CD4-positive, alpha-beta T cell (primary cell): ENCODE measurements at regions not wholly inside any gene's neighbourhood (a gene's known extent, or its start where the extent isn't known, plus 50 kb on each side); places are given as distances from the start of the nearest gene placed in this dataset.

Experiments used
- ATAC-seq: fragments of 200-7000 bp; cut with Tn5 transposase; one replicate; pipeline ENCODE4 v1.10.0; 2022; ENCODE audit warnings: mild to moderate bottlenecking; ENCODE audit not compliant: poor library complexity
- CTCF ChIA-PET: fragments of 350-600 bp; sonication (Branson Sonifier 250); formaldehyde crosslinking; loops from one replicate; lab custom pipeline; 2021; ENCODE audit warnings: antibody characterized with exemption, inconsistent platforms; lab: Charles Lee
- POLR2A ChIA-PET: fragments of 350-600 bp; sonication (Branson Sonifier 250); formaldehyde crosslinking; loops from one replicate; lab custom pipeline; 2021; ENCODE audit warnings: antibody characterized with exemption, inconsistent platforms; lab: Charles Lee
- DNase-seq, 14 experiments: peaks; one replicate each; pipeline ENCODE4 v3.0.0-alpha.2; 2013 to 2020; ENCODE audit warnings: mixed read lengths in 2 of 14
- H3K27ac ChIP-seq, 2 donors: one replicate each; pipeline versions ENCODE4 v1.5.1 to v1.7.0; 2013; ENCODE audit warnings: low read length in 2 of 2, low read depth in 1 of 2, mild to moderate bottlenecking in 1 of 2
- H3K27me3 ChIP-seq, 2 experiments: 1 replicate in 1 of 2; 2 replicates in 1 of 2; pipeline versions ENCODE4 v1.6.1 to v1.7.0; 2013; ENCODE audit warnings: low read length in 2 of 2, control low read depth in 1 of 2, mild to moderate bottlenecking in 1 of 2, moderate library complexity in 1 of 2; ENCODE audit not compliant: insufficient read depth in 2 of 2, control insufficient read depth in 1 of 2
- H3K36me3 ChIP-seq: one replicate; pipeline ENCODE4 v1.6.1; 2013; ENCODE audit warnings: low read length, control low read depth; ENCODE audit not compliant: insufficient read depth
- H3K4me1 ChIP-seq: one replicate; pipeline ENCODE4 v1.6.1; 2013; ENCODE audit warnings: low read length, control low read depth; ENCODE audit not compliant: insufficient read depth
- H3K4me3 ChIP-seq: one replicate; pipeline ENCODE4 v1.5.1; 2013; ENCODE audit warnings: mild to moderate bottlenecking, low read length, moderate library complexity
- H3K9me3 ChIP-seq, 2 experiments: 1 replicate in 1 of 2; 2 replicates in 1 of 2; pipeline versions ENCODE4 v1.6.1 to v1.7.0; 2013; ENCODE audit warnings: low read length in 2 of 2, mild to moderate bottlenecking in 2 of 2, control low read depth in 1 of 2, moderate library complexity in 1 of 2; ENCODE audit not compliant: control insufficient read depth in 1 of 2, insufficient read depth in 1 of 2
- H3K27ac Mint-ChIP-seq: one replicate; pipeline ENCODE4 v1.8.0; 2020; ENCODE audit warnings: mixed read lengths
- H3K27me3 Mint-ChIP-seq: one replicate; pipeline ENCODE4 v1.8.0; 2021; ENCODE audit warnings: mixed read lengths
- H3K36me3 Mint-ChIP-seq: one replicate; pipeline ENCODE4 v1.8.0; 2021; ENCODE audit warnings: low read depth, mixed read lengths
- H3K4me1 Mint-ChIP-seq: one replicate; pipeline ENCODE4 v1.8.0; 2021; ENCODE audit warnings: low read depth, mixed read lengths
- H3K4me3 Mint-ChIP-seq: one replicate; pipeline ENCODE4 v1.8.0; 2020; ENCODE audit warnings: mild to moderate bottlenecking, mixed read lengths
- H3K9me3 Mint-ChIP-seq: one replicate; pipeline ENCODE4 v1.8.0; 2020; ENCODE audit warnings: mixed read lengths
- intact Hi-C, 2 experiments: fragments of 100-400 bp; cut with DNase I in 1 of 2; cut with micrococcal nuclease in 1 of 2; formaldehyde crosslinking; loops; one replicate each; pipeline versions ENCODE4 v1.15.1 to v1.9.0; 2023 to 2025; cut with DNase I, micrococcal nuclease
- TF ChIP-seq, protein P1 (sequence below): fragments of 200-600 bp; IDR thresholded peaks from one replicate; pipeline ENCODE4 v1.8.0; 2022; ENCODE audit warnings: antibody characterized with exemption, mild to moderate bottlenecking

DNA sequence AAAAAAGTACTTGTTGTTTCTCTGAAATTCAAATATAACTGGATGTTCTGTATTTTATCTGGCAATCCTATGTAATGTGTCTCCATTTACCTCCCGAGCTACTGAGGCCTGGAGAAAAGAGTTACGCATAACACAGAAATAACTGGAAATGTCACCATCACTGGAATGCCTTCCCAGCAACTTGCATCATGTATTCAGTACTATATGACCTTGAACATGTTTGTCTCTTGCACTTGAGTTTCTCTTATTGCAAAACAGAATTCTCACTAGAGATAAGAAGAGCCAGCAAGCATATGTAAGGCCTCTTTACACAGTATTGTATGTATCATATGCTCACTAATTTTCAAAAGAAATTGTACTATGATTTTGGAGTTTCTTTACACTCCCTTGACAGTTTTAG lies 99.6 kb upstream of the CTAGE1 start:
- no peaks in the 10 kb centered on the region for H3K9me3 Mint-ChIP-seq
- no peaks in the 10 kb centered on the region for H3K36me3 ChIP-seq
- POLR2A ChIA-PET: no interaction called here
- no peaks in the 10 kb centered on the region for H3K4me1 Mint-ChIP-seq
- H3K4me3 ChIP-seq: no peak overlapping the region
- no peak for DNase-seq
- H3K27ac ChIP-seq: no peak overlapping the region
- H3K27me3 Mint-ChIP-seq: peaks cover 3% of the 10 kb centered on the region
- H3K4me1 ChIP-seq: no peaks in the 10 kb centered on the region
- H3K4me3 Mint-ChIP-seq: no peak overlapping the region
- H3K36me3 Mint-ChIP-seq: no peaks in the 10 kb centered on the region
- peaks cover 0 to 11% of the 10 kb centered on the region in 2 experiments for H3K9me3 ChIP-seq
- CTCF ChIA-PET: no interaction called here
- intact Hi-C loops: no loop called here
- ATAC-seq: no peak
- TF ChIP-seq, protein P1, sequence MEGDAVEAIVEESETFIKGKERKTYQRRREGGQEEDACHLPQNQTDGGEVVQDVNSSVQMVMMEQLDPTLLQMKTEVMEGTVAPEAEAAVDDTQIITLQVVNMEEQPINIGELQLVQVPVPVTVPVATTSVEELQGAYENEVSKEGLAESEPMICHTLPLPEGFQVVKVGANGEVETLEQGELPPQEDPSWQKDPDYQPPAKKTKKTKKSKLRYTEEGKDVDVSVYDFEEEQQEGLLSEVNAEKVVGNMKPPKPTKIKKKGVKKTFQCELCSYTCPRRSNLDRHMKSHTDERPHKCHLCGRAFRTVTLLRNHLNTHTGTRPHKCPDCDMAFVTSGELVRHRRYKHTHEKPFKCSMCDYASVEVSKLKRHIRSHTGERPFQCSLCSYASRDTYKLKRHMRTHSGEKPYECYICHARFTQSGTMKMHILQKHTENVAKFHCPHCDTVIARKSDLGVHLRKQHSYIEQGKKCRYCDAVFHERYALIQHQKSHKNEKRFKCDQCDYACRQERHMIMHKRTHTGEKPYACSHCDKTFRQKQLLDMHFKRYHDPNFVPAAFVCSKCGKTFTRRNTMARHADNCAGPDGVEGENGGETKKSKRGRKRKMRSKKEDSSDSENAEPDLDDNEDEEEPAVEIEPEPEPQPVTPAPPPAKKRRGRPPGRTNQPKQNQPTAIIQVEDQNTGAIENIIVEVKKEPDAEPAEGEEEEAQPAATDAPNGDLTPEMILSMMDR: no peak
- no peaks in the 10 kb centered on the region for H3K27me3 ChIP-seq
- no peak overlapping the region for H3K27ac Mint-ChIP-seq

DNA sequence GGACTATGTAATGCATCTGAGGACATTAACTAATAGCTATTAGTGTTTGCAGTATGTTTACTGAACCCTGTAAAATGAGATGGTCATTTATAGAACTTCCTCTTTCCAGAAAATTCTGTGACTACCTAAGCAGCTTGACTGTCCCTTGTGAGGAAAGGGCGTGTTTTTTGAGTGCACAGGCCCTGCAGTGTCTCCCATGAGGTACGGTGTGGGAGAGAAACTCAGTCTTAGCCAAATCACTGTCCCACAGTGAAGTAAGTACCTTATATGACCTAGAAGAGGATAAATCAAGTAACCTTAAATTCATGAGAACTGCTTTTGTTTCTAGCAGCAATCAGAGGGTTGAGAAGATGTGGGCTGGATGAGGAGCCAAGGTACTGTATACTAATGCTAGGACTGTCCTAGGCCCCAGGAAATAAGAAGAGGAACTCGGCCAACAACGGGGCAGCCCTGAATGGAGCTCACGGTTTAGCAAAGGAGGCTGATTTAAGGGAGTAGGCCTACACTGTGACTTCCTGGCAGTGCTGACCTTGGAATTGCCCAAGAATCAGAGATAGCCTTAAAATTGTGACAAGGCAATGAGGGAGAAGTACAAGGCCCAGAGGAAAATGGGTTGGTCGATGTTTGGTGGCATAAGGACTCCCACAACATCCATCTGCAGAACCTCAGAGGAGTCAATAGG lies 103.5 kb upstream of the CTAGE1 start:
- CTCF ChIA-PET: no interaction called here
- POLR2A ChIA-PET: no interaction called here

DNA sequence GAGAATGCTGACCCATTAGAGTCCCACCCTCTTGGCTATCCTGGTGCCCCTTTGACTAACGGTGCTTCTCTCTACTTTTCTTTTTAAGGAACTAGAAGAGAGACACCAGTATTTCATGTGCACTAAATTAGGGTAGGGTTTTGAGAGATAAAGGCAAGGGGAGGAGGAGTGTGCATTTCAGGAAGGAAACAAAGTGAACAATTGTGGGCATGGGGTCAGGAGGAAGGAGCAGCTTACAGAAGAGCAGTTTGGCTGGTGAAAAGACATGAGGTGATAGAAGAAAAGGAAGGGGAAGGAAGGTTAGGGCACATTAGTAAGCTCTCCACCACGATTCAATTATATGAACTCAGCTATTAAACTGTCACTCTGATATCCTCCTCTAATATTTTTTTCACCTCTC lies 105.8 kb upstream of the CTAGE1 start:
- no peaks in the 10 kb centered on the region for H3K27me3 Mint-ChIP-seq
- no peak for DNase-seq
- H3K9me3 ChIP-seq: peaks cover 0 to 18% of the 10 kb centered on the region in 2 experiments
- ATAC-seq: no peak
- H3K9me3 Mint-ChIP-seq: peaks cover 3% of the 10 kb centered on the region
- H3K27me3 ChIP-seq: no peaks in the 10 kb centered on the region
- ChIA-PET CTCF (no interaction called here), POLR2A (no interaction called here)
- no peaks in the 10 kb centered on the region for H3K4me1 ChIP-seq
- TF ChIP-seq, protein P1: no peak
- H3K4me3 Mint-ChIP-seq: no peak overlapping the region
- intact Hi-C loops: no loop called here
- H3K36me3 ChIP-seq: no peaks in the 10 kb centered on the region
- H3K27ac Mint-ChIP-seq: no peak overlapping the region
- H3K4me1 Mint-ChIP-seq: no peaks in the 10 kb centered on the region
- no peaks in the 10 kb centered on the region for H3K36me3 Mint-ChIP-seq
- H3K27ac ChIP-seq: no peak overlapping the region
- H3K4me3 ChIP-seq: no peak overlapping the region

More for the DNA sequence above, 103.5 kb upstream of the CTAGE1 start:
- Mint-ChIP-seq H3K9me3 (no peaks in the 10 kb centered on the region), H3K4me1 (no peaks in the 10 kb centered on the region), H3K27ac (no peak overlapping the region), H3K4me3 (no peak overlapping the region), H3K36me3 (no peaks in the 10 kb centered on the region), H3K27me3 (peaks cover 3% of the 10 kb centered on the region)
- Histone ChIP-seq H3K9me3 (peaks cover 0 to 6% of the 10 kb centered on the region in 2 experiments), H3K36me3 (no peaks in the 10 kb centered on the region), H3K4me1 (no peaks in the 10 kb centered on the region), H3K27ac (no peak overlapping the region), H3K27me3 (no peaks in the 10 kb centered on the region), H3K4me3 (no peak overlapping the region)
- DNase-seq (no peak), ATAC-seq (no peak)
- intact Hi-C loops: no loop called here
- TF ChIP-seq, protein P1: no peak
